ENCODE measurements at regions not wholly inside any gene's neighbourhood (a gene's known extent, or its start where the extent isn't known, plus 50 kb on each side); places are given as distances from the start of the nearest gene placed in this dataset.

DNA sequence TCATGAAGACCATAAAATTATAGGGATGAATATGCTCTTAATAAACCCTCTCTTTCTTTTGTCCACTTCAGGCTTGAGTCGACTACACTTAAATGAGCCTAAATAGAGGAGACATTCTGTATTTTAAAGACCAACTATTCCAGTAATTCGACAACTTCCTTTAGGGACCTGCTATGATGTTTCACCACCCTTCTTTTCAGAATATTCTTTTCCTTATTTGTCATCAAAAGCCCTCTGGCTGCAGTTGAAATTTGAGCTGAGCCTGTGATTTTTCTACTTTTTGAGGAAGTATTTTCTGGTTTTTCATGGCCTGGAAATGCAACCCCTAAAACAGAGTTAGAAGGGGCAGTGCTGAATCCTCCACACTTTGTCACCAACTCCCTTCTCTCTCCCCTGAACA, 287.0 kb downstream of the EPHA4 start:
- no peaks in the 10 kb centered on the region for H3K36me3 ChIP-seq (ENCODE audit: control insufficient read depth, insufficient read depth, low read length)
- no peaks in the 10 kb centered on the region for H3K9me3 ChIP-seq (ENCODE audit: control insufficient read depth, low read length)
- no peak overlapping the region for H3K4me3 ChIP-seq (ENCODE audit: extremely low read depth, insufficient read depth, low read length, poor library complexity, severe bottlenecking)
- H3K4me1 ChIP-seq (ENCODE audit: control insufficient read depth, insufficient read depth, low read length, poor library complexity, severe bottlenecking), result peaks cover 3% of the 10 kb centered on the region
- no peak overlapping the region for H3K27ac ChIP-seq (ENCODE audit: low read depth, low read length, severe bottlenecking)
- WGBS, 2 experiments (ENCODE audit: insufficient coverage in 2 of 2), result 47 to 60% methylated on average over 2 of the region's 2 CpGs

GRCh38 chr2:221286406-221286805, 285.7 kb downstream of the EPHA4 start:
- Histone ChIP-seq H3K4me1 (ENCODE audit: control insufficient read depth, insufficient read depth, low read length, poor library complexity, severe bottlenecking) (peaks cover 3% of the 10 kb centered on the region), H3K36me3 (ENCODE audit: control insufficient read depth, insufficient read depth, low read length) (no peaks in the 10 kb centered on the region), H3K4me3 (ENCODE audit: extremely low read depth, insufficient read depth, low read length, poor library complexity, severe bottlenecking) (no peak overlapping the region), H3K9me3 (ENCODE audit: control insufficient read depth, low read length) (no peaks in the 10 kb centered on the region), H3K27ac (ENCODE audit: low read depth, low read length, severe bottlenecking) (no peak overlapping the region)

- no peak overlapping the region for H3K4me3 ChIP-seq (ENCODE audit: extremely low read depth, insufficient read depth, low read length, poor library complexity, severe bottlenecking)
- H3K36me3 ChIP-seq (ENCODE audit: control insufficient read depth, insufficient read depth, low read length), result no peaks in the 10 kb centered on the region
- H3K9me3 ChIP-seq (ENCODE audit: control insufficient read depth, low read length), result no peaks in the 10 kb centered on the region
- H3K27ac ChIP-seq (ENCODE audit: low read depth, low read length, severe bottlenecking), result no peak overlapping the region
- WGBS, 2 experiments (ENCODE audit: insufficient coverage in 2 of 2), result 44 to 52% methylated on average over 1 to 2 of the region's 3 CpGs
- peaks cover 3% of the 10 kb centered on the region for H3K4me1 ChIP-seq (ENCODE audit: control insufficient read depth, insufficient read depth, low read length, poor library complexity, severe bottlenecking)
Observed at GRCh38 chr2:221289389-221289788, 282.7 kb downstream of the EPHA4 start.

DNA sequence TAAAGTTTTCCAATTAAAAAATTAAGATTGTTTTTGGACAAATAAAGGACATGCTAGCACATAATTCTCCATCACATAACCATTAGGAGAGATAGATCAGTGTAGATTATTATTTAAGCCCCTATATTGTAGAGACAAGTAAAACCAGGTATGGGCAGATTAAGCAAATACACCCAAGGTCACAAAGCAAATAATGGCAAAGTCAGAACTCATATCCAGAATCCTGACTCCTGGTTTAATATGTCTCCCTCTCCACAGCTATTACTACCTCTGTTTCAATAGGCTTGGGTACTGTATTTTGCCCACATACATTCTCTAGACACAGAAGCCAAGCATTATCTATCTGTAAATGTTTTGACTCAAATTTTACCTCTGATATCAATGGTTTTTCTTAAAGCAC, 282.3 kb downstream of the EPHA4 start:
- Histone ChIP-seq H3K4me3 (ENCODE audit: extremely low read depth, insufficient read depth, low read length, poor library complexity, severe bottlenecking) (no peak overlapping the region), H3K9me3 (ENCODE audit: control insufficient read depth, low read length) (no peaks in the 10 kb centered on the region), H3K4me1 (ENCODE audit: control insufficient read depth, insufficient read depth, low read length, poor library complexity, severe bottlenecking) (peaks cover 3% of the 10 kb centered on the region), H3K36me3 (ENCODE audit: control insufficient read depth, insufficient read depth, low read length) (no peaks in the 10 kb centered on the region), H3K27ac (ENCODE audit: low read depth, low read length, severe bottlenecking) (no peak overlapping the region)

GRCh38 chr2:221293949-221294742, 278.0 kb downstream of the EPHA4 start:
- no peaks in the 10 kb centered on the region for H3K36me3 ChIP-seq (ENCODE audit: control insufficient read depth, insufficient read depth, low read length)
- 96% methylated on average over 4 of the region's 6 CpGs; no CpG with 5 or more reads in 1 of the 2 experiments for WGBS, 2 experiments (ENCODE audit: insufficient coverage in 2 of 2)
- H3K27ac ChIP-seq (ENCODE audit: low read depth, low read length, severe bottlenecking), result no peak overlapping the region
- peaks cover under 1% of the 10 kb centered on the region for H3K4me1 ChIP-seq (ENCODE audit: control insufficient read depth, insufficient read depth, low read length, poor library complexity, severe bottlenecking)
- no peak overlapping the region for H3K4me3 ChIP-seq (ENCODE audit: extremely low read depth, insufficient read depth, low read length, poor library complexity, severe bottlenecking)
- no peaks in the 10 kb centered on the region for H3K9me3 ChIP-seq (ENCODE audit: control insufficient read depth, low read length)

DNA sequence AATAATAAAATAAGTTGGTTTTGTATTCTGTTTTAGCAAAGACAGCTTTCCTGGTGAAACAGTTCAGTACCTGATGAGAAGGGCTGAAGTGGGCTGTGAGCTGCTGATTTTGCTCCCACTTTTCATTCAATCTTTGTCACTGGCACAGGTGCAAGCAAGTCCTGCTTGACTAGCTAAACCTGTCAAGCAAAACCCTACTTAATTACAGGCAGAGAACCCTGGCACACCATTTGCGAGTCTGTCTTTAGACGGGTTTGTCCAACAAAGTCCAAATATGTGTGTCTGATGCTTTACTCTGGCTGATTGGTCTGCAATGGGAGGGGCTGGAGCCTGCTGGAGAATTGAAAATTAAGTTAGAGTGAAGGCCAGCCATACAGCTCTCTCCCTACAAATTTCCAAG, 267.2 kb downstream of the EPHA4 start:
- no peak overlapping the region for H3K27ac ChIP-seq (ENCODE audit: low read depth, low read length, severe bottlenecking)
- no peaks in the 10 kb centered on the region for H3K9me3 ChIP-seq (ENCODE audit: control insufficient read depth, low read length)
- no peak overlapping the region for H3K4me3 ChIP-seq (ENCODE audit: extremely low read depth, insufficient read depth, low read length, poor library complexity, severe bottlenecking)
- no peaks in the 10 kb centered on the region for H3K4me1 ChIP-seq (ENCODE audit: control insufficient read depth, insufficient read depth, low read length, poor library complexity, severe bottlenecking)
- 89% methylated on average over 2 of the region's 2 CpGs; no CpG with 5 or more reads in 1 of the 2 experiments for WGBS, 2 experiments (ENCODE audit: insufficient coverage in 2 of 2)
- H3K36me3 ChIP-seq (ENCODE audit: control insufficient read depth, insufficient read depth, low read length), result no peaks in the 10 kb centered on the region

- Histone ChIP-seq H3K36me3 (ENCODE audit: control insufficient read depth, insufficient read depth, low read length) (no peaks in the 10 kb centered on the region), H3K27ac (ENCODE audit: low read depth, low read length, severe bottlenecking) (no peak overlapping the region)
- WGBS, 2 experiments (ENCODE audit: insufficient coverage in 2 of 2), result 75 to 83% methylated on average over 3 of the region's 4 CpGs
Observed at GRCh38 chr2:221308507-221309066, 263.5 kb downstream of the EPHA4 start.

GRCh38 chr2:221309892-221310583, 262.1 kb downstream of the EPHA4 start:
- Histone ChIP-seq H3K36me3 (ENCODE audit: control insufficient read depth, insufficient read depth, low read length) (no peaks in the 10 kb centered on the region), H3K4me1 (ENCODE audit: control insufficient read depth, insufficient read depth, low read length, poor library complexity, severe bottlenecking) (no peaks in the 10 kb centered on the region), H3K27ac (ENCODE audit: low read depth, low read length, severe bottlenecking) (no peak overlapping the region), H3K4me3 (ENCODE audit: extremely low read depth, insufficient read depth, low read length, poor library complexity, severe bottlenecking) (no peak overlapping the region), H3K9me3 (ENCODE audit: control insufficient read depth, low read length) (no peaks in the 10 kb centered on the region)
- WGBS, 2 experiments (ENCODE audit: insufficient coverage in 2 of 2), result 89 to 95% methylated on average over 3 to 6 of the region's 10 CpGs

More at GRCh38 chr2:221308507-221309066, 263.5 kb downstream of the EPHA4 start:
- no peak overlapping the region for H3K4me3 ChIP-seq (ENCODE audit: extremely low read depth, insufficient read depth, low read length, poor library complexity, severe bottlenecking)
- H3K9me3 ChIP-seq (ENCODE audit: control insufficient read depth, low read length), result no peaks in the 10 kb centered on the region
- no peaks in the 10 kb centered on the region for H3K4me1 ChIP-seq (ENCODE audit: control insufficient read depth, insufficient read depth, low read length, poor library complexity, severe bottlenecking)

GRCh38 chr2:221310730-221311129, 261.4 kb downstream of the EPHA4 start:
- Histone ChIP-seq H3K9me3 (ENCODE audit: control insufficient read depth, low read length) (no peaks in the 10 kb centered on the region), H3K27ac (ENCODE audit: low read depth, low read length, severe bottlenecking) (no peak overlapping the region), H3K4me1 (ENCODE audit: control insufficient read depth, insufficient read depth, low read length, poor library complexity, severe bottlenecking) (no peaks in the 10 kb centered on the region), H3K4me3 (ENCODE audit: extremely low read depth, insufficient read depth, low read length, poor library complexity, severe bottlenecking) (no peak overlapping the region), H3K36me3 (ENCODE audit: control insufficient read depth, insufficient read depth, low read length) (no peaks in the 10 kb centered on the region)
- WGBS, 2 experiments (ENCODE audit: insufficient coverage in 2 of 2), result no CpG with 5 or more reads among the region's 1 CpG

DNA sequence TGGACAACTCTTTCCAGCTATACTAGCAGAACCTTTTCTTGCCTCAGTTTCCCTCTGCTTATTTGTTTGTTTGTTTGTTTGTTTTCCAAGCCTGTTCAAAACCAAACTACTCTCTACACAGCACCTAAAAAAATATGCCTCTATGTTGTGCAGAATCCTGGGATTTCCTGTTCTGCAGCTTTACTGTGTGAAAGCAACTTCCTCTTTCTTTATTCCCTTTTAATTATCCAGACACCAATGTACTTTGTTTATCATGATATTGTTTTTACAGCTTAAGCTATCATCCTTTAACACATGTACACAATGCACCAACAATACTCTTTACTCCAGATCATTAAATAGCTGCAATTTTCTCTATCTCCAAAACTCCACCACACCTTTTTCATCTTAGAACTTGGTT, 259.5 kb downstream of the EPHA4 start:
- Histone ChIP-seq H3K4me3 (ENCODE audit: extremely low read depth, insufficient read depth, low read length, poor library complexity, severe bottlenecking) (no peak overlapping the region), H3K9me3 (ENCODE audit: control insufficient read depth, low read length) (no peaks in the 10 kb centered on the region), H3K27ac (ENCODE audit: low read depth, low read length, severe bottlenecking) (no peak overlapping the region), H3K4me1 (ENCODE audit: control insufficient read depth, insufficient read depth, low read length, poor library complexity, severe bottlenecking) (no peaks in the 10 kb centered on the region), H3K36me3 (ENCODE audit: control insufficient read depth, insufficient read depth, low read length) (no peaks in the 10 kb centered on the region)

- Histone ChIP-seq H3K36me3 (ENCODE audit: control insufficient read depth, insufficient read depth, low read length) (no peaks in the 10 kb centered on the region), H3K9me3 (ENCODE audit: control insufficient read depth, low read length) (no peaks in the 10 kb centered on the region), H3K4me3 (ENCODE audit: extremely low read depth, insufficient read depth, low read length, poor library complexity, severe bottlenecking) (no peak overlapping the region), H3K27ac (ENCODE audit: low read depth, low read length, severe bottlenecking) (no peak overlapping the region), H3K4me1 (ENCODE audit: control insufficient read depth, insufficient read depth, low read length, poor library complexity, severe bottlenecking) (no peaks in the 10 kb centered on the region)
- no CpG with 5 or more reads among the region's 2 CpGs for WGBS, 2 experiments (ENCODE audit: insufficient coverage in 2 of 2)
Observed at GRCh38 chr2:221314786-221315185, 257.3 kb downstream of the EPHA4 start.

Data from mesodermal cell (in vitro differentiated cells).